ENCODE measurements at regions not wholly inside any gene's neighbourhood (a gene's known extent, or its start where the extent isn't known, plus 50 kb on each side); places are given as distances from the start of the nearest gene placed in this dataset.
"Not testable (repeated sequence)": the region's sequence is repeated elsewhere in the genome, so short reads cannot be mapped to it uniquely, and the experiment has no call there.

- DNase-seq, result no peak
Observed at GRCh38 chr6:164345806-164346496, 931.4 kb downstream of the QKI start.

GRCh38 chr6:164345327-164345726 is 930.8 kb downstream of the QKI start:
- no peak for DNase-seq

- peak; percentile 20 for DNase-seq
Observed at GRCh38 chr6:164344801-164345291, 930.3 kb downstream of the QKI start.

- DNase-seq, result not testable (repeated sequence)
Observed at GRCh38 chr6:164339442-164339841, 924.9 kb downstream of the QKI start.

- DNase-seq, result no peak
Observed at GRCh38 chr6:164337925-164338397, 923.4 kb downstream of the QKI start.

- DNase-seq, result no peak
Observed at GRCh38 chr6:164337024-164337924, 922.8 kb downstream of the QKI start.

GRCh38 chr6:164336455-164336854 is 921.9 kb downstream of the QKI start:
- DNase-seq, result no peak

- no peak for DNase-seq
Observed at GRCh38 chr6:164331026-164331425, 916.5 kb downstream of the QKI start.

- DNase-seq, result no peak
Observed at GRCh38 chr6:164325168-164325567, 910.6 kb downstream of the QKI start.

- DNase-seq, result no peak
Observed at GRCh38 chr6:164322533-164322932, 908.0 kb downstream of the QKI start.

GRCh38 chr6:164321297-164321696 is 906.8 kb downstream of the QKI start:
- no peak for DNase-seq

- no peak for DNase-seq
Observed at GRCh38 chr6:164315376-164315775, 900.9 kb downstream of the QKI start.

- DNase-seq, result no peak
Observed at GRCh38 chr6:164308339-164308738, 893.8 kb downstream of the QKI start.

GRCh38 chr6:164303102-164303964 is 888.8 kb downstream of the QKI start:
- peak; percentile 39 for DNase-seq

- no peak for DNase-seq
Observed at GRCh38 chr6:164296411-164296810, 881.9 kb downstream of the QKI start.

- no peak for DNase-seq
Observed at GRCh38 chr6:164294047-164294784, 879.7 kb downstream of the QKI start.

- DNase-seq, result no peak
Observed at GRCh38 chr6:164291224-164291623, 876.7 kb downstream of the QKI start.

GRCh38 chr6:164290101-164290500 is 875.6 kb downstream of the QKI start:
- no peak for DNase-seq

GRCh38 chr6:164286011-164286410 is 871.5 kb downstream of the QKI start:
- DNase-seq, result no peak

- DNase-seq, result no peak
Observed at GRCh38 chr6:164283574-164283973, 869.1 kb downstream of the QKI start.

GRCh38 chr6:164276211-164276610 is 861.7 kb downstream of the QKI start:
- DNase-seq, result no peak

GRCh38 chr6:164275773-164276172 is 861.3 kb downstream of the QKI start:
- DNase-seq, result no peak

Measured in right hindlimb (tissue), 1 donor.